ENCODE measurements at regions not wholly inside any gene's neighbourhood (a gene's known extent, or its start where the extent isn't known, plus 50 kb on each side); places are given as distances from the start of the nearest gene placed in this dataset.
"Not testable (repeated sequence)": the region's sequence is repeated elsewhere in the genome, so short reads cannot be mapped to it uniquely, and the experiment has no call there.

GRCh38 chr9:2395814-2396612, 225.6 kb upstream of the VLDLR start:
- DNase-seq (no peak), ATAC-seq (no peak)
- intact Hi-C loops (cut with DNase I), result no loop called here
- no peaks in the 10 kb centered on the region for H3K9me3 ChIP-seq
- no peak overlapping the region for H3K27ac ChIP-seq
- H3K36me3 ChIP-seq, result no peaks in the 10 kb centered on the region
- TF ChIP-seq, protein P1, sequence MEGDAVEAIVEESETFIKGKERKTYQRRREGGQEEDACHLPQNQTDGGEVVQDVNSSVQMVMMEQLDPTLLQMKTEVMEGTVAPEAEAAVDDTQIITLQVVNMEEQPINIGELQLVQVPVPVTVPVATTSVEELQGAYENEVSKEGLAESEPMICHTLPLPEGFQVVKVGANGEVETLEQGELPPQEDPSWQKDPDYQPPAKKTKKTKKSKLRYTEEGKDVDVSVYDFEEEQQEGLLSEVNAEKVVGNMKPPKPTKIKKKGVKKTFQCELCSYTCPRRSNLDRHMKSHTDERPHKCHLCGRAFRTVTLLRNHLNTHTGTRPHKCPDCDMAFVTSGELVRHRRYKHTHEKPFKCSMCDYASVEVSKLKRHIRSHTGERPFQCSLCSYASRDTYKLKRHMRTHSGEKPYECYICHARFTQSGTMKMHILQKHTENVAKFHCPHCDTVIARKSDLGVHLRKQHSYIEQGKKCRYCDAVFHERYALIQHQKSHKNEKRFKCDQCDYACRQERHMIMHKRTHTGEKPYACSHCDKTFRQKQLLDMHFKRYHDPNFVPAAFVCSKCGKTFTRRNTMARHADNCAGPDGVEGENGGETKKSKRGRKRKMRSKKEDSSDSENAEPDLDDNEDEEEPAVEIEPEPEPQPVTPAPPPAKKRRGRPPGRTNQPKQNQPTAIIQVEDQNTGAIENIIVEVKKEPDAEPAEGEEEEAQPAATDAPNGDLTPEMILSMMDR (IDR thresholded peaks at IDR 0.05), result no peak
- no peak overlapping the region for H3K4me3 ChIP-seq
- no peaks in the 10 kb centered on the region for H3K4me1 ChIP-seq
- no peaks in the 10 kb centered on the region for H3K27me3 ChIP-seq

DNA sequence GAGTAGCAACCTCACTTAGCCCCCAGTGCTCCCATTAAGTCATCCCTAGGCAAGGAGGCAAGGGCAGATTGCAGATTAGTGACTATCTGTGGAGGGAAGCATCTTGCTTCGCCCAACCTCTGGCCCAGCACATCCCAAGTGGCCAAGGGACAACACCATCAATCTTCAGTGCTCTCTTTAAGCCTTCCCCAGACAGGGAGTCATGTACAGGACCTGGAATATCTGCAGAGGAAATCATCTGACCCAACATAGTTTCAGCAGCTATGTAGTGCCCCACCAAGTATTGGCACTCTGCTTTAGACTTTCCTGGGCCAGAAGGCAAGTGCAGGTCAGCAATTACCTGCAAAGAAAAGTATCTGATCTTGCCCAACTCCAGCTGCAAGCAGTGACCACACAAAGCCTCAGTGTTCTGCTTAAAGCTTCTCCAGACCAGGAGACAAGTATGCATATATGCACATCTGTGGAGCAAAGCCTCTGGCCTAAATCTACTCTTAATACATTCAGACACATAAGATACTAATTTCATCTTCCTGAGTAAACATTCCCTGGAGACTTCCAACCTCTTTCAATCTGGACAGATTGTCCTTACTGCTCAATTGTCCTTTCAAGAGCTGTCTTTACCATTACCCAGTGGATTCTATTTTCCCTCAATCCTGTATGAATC, 224.8 kb upstream of the VLDLR start:
- no peaks in the 10 kb centered on the region for H3K27me3 ChIP-seq
- DNase-seq (no peak), ATAC-seq (no peak)
- no peaks in the 10 kb centered on the region for H3K9me3 ChIP-seq
- H3K4me1 ChIP-seq, result no peaks in the 10 kb centered on the region
- no peaks in the 10 kb centered on the region for H3K36me3 ChIP-seq
- TF ChIP-seq, protein P1 (IDR thresholded peaks at IDR 0.05), result no peak
- intact Hi-C loops (cut with DNase I), result no loop called here
- no peak overlapping the region for H3K4me3 ChIP-seq
- H3K27ac ChIP-seq, result no peak overlapping the region

DNA sequence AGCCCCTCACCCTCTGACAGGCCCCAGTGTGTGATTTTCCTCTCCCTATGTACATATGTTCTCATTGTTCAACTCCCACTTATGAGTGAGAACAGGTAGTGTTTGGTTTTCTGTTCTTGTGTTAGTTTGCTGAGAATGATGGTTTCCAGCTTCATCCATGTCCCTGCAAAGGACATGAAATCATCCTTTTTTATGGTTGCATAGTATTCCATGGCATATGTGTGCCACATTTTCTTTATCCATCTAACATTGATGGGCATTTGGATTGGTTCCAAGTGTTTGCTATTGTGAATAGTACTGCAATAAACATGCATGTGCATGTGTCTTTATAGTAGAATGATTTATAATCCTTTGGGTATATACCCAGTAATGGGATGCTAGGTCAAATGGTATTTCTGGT, 223.7 kb upstream of the VLDLR start:
- H3K36me3 ChIP-seq; intact Hi-C loops (cut with DNase I); H3K4me1 ChIP-seq; H3K9me3 ChIP-seq; ATAC-seq; H3K27me3 ChIP-seq; H3K27ac ChIP-seq; DNase-seq; H3K4me3 ChIP-seq: not testable (repeated sequence)

GRCh38 chr9:2401746-2402145, 219.8 kb upstream of the VLDLR start:
- H3K36me3 ChIP-seq; H3K4me1 ChIP-seq; DNase-seq; intact Hi-C loops (cut with DNase I); H3K9me3 ChIP-seq; ATAC-seq; H3K27ac ChIP-seq; H3K4me3 ChIP-seq; H3K27me3 ChIP-seq: not testable (repeated sequence)

- Histone ChIP-seq H3K27ac (no peak overlapping the region), H3K27me3 (no peaks in the 10 kb centered on the region), H3K4me3 (no peak overlapping the region), H3K36me3 (no peaks in the 10 kb centered on the region), H3K9me3 (no peaks in the 10 kb centered on the region), H3K4me1 (no peaks in the 10 kb centered on the region)
- TF ChIP-seq, protein P1 (IDR thresholded peaks at IDR 0.05), result no peak
- ATAC-seq (no peak), DNase-seq (no peak)
- intact Hi-C loops (cut with DNase I), result no loop called here
These were observed 217.9 kb upstream of the VLDLR start for GRCh38 chr9:2403701-2404100.

DNA sequence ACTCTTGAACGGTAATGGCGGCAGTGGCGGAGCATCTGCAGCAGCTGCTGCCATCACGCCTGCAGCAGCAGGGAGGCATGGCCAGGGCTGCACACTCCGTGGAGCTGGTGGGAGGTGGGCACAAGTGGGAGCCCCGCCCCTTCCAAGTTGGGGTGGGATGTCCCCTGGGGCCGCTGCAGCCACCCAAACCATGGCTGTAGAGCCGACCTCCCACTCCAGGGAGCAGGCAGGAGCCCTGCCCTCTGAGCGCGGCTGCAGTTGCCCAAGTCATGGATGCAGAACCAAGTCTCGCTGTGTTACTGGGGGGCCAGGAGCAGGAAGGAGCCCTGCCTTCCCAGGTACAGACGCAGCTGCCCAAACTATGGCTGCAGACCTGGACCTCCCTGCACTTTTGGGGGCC, 215.3 kb upstream of the VLDLR start:
- no peaks in the 10 kb centered on the region for H3K27me3 ChIP-seq
- H3K9me3 ChIP-seq, result no peaks in the 10 kb centered on the region
- ATAC-seq (no peak), DNase-seq (no peak)
- H3K4me1 ChIP-seq, result no peaks in the 10 kb centered on the region
- TF ChIP-seq, protein P1 (IDR thresholded peaks at IDR 0.05), result no peak
- no peak overlapping the region for H3K4me3 ChIP-seq
- H3K36me3 ChIP-seq, result no peaks in the 10 kb centered on the region
- no peak overlapping the region for H3K27ac ChIP-seq
- intact Hi-C loops (cut with DNase I), result no loop called here
